ENCODE measurements at regions not wholly inside any gene's neighbourhood (a gene's known extent, or its start where the extent isn't known, plus 50 kb on each side); places are given as distances from the start of the nearest gene placed in this dataset.
"Not testable (repeated sequence)": the region's sequence is repeated elsewhere in the genome, so short reads cannot be mapped to it uniquely, and the experiment has no call there.

GRCh38 chr18:38747153-38747552 lies 1181.6 kb upstream of the CELF4 start:
- H3K27me3 ChIP-seq (ENCODE audit: control insufficient read depth, insufficient read depth, low read length), result no peaks in the 10 kb centered on the region
- H3K4me3 ChIP-seq (ENCODE audit: low read length in 3 of 3), result no peak overlapping the region
- no peak overlapping the region for H3K27ac ChIP-seq (ENCODE audit: low read depth in 2 of 2, low read length in 2 of 2)
- DNase-seq (no peak), FAIRE-seq (no peak)
- H3K4me1 ChIP-seq (ENCODE audit: control insufficient read depth in 2 of 3, insufficient read depth in 2 of 3, low read depth in 1 of 3, low read length in 3 of 3), result no peaks in the 10 kb centered on the region
- TF ChIP-seq CTCF (IDR thresholded peaks at IDR 0.05; ENCODE audit: borderline replicate concordance, extremely low read depth, insufficient read depth), result no peak
- H3K9ac ChIP-seq (ENCODE audit: low read length in 3 of 3), result no peak overlapping the region
- intact Hi-C loops (cut with DNase I), result no loop called here
- H3K36me3 ChIP-seq (ENCODE audit: control insufficient read depth in 2 of 3, insufficient read depth in 3 of 3, low read length in 3 of 3), result no peaks in the 10 kb centered on the region
- H3K9me3 ChIP-seq (ENCODE audit: control insufficient read depth in 2 of 3, insufficient read depth in 1 of 3, low read length in 3 of 3), result no peaks in the 10 kb centered on the region

DNA sequence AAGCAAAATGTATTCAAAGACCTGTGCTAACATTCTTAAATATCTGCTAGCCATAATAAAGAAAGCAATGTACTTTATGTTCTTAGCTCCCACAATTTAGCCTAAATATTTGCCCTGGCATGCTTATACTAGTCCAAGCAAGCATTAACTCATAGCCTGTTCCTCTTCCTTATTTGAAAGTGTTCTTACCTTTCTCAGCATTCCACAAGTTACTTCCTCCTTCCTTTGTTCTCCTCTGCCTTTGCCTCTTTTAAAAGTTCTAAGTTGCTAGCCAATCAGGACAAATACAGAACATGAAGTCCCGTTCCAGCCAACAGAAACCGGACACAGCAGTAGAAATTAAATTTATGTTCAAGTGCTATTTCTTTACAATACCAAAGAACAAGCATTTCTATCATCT lies 1154.6 kb upstream of the CELF4 start:
- H3K27me3 ChIP-seq (ENCODE audit: control insufficient read depth, insufficient read depth, low read length); intact Hi-C loops (cut with DNase I); H3K27ac ChIP-seq (ENCODE audit: low read depth in 2 of 2, low read length in 2 of 2); H3K4me3 ChIP-seq (ENCODE audit: low read length in 3 of 3); FAIRE-seq; H3K4me1 ChIP-seq (ENCODE audit: control insufficient read depth in 2 of 3, insufficient read depth in 2 of 3, low read depth in 1 of 3, low read length in 3 of 3); H3K36me3 ChIP-seq (ENCODE audit: control insufficient read depth in 2 of 3, insufficient read depth in 3 of 3, low read length in 3 of 3); DNase-seq; H3K9ac ChIP-seq (ENCODE audit: low read length in 3 of 3); H3K9me3 ChIP-seq (ENCODE audit: control insufficient read depth in 2 of 3, insufficient read depth in 1 of 3, low read length in 3 of 3): not testable (repeated sequence)

DNA sequence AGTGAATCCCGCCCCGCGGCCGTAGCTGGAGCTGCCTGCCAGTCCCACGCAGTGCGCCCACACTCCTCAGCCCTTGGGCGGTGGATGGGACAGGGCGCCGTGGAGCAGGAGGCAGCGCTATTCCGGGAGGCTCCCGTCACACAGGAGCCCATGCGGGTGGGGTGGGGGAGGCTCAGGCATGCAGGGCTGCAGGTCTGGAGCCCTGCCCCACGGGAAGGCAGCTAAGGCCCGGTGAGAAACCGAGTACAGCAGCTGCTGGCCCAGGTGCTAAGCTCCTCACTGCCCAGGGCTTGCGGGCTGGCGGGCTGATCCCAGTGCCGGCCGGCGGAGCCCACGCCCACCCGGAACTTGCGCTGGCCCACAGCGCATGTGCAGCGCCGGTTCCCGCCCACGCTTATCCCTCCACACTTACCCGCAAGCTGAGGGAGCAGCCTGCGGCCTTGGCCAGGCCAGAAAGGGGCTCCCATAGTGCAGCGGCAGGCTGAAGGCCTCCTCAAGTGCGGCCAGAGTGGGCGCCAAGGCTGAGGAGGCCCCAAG lies 1152.8 kb upstream of the CELF4 start:
- no peak overlapping the region for H3K9ac ChIP-seq (ENCODE audit: low read length in 3 of 3)
- H3K27ac ChIP-seq (ENCODE audit: low read depth in 2 of 2, low read length in 2 of 2), result no peak overlapping the region
- DNase-seq (peak in 1 of 5 donors; percentile 61), FAIRE-seq (no peak)
- H3K36me3 ChIP-seq (ENCODE audit: control insufficient read depth in 2 of 3, insufficient read depth in 3 of 3, low read length in 3 of 3), result no peaks in the 10 kb centered on the region
- TF ChIP-seq CTCF (IDR thresholded peaks at IDR 0.05; ENCODE audit: borderline replicate concordance, extremely low read depth, insufficient read depth), result no peak
- no peaks in the 10 kb centered on the region for H3K9me3 ChIP-seq (ENCODE audit: control insufficient read depth in 2 of 3, insufficient read depth in 1 of 3, low read length in 3 of 3)
- intact Hi-C loops (cut with DNase I), result no loop called here
- H3K4me3 ChIP-seq (ENCODE audit: low read length in 3 of 3), result no peak overlapping the region
- no peaks in the 10 kb centered on the region for H3K27me3 ChIP-seq (ENCODE audit: control insufficient read depth, insufficient read depth, low read length)
- no peaks in the 10 kb centered on the region for H3K4me1 ChIP-seq (ENCODE audit: control insufficient read depth in 2 of 3, insufficient read depth in 2 of 3, low read depth in 1 of 3, low read length in 3 of 3)

- DNase-seq (no peak), FAIRE-seq (no peak)
- H3K27ac ChIP-seq (ENCODE audit: low read depth in 2 of 2, low read length in 2 of 2), result no peak overlapping the region
- no peak overlapping the region for H3K4me3 ChIP-seq (ENCODE audit: low read length in 3 of 3)
- no peak for TF ChIP-seq CTCF (IDR thresholded peaks at IDR 0.05; ENCODE audit: borderline replicate concordance, extremely low read depth, insufficient read depth)
- intact Hi-C loops (cut with DNase I), result no loop called here
- no peaks in the 10 kb centered on the region for H3K9me3 ChIP-seq (ENCODE audit: control insufficient read depth in 2 of 3, insufficient read depth in 1 of 3, low read length in 3 of 3)
- H3K4me1 ChIP-seq (ENCODE audit: control insufficient read depth in 2 of 3, insufficient read depth in 2 of 3, low read depth in 1 of 3, low read length in 3 of 3), result no peaks in the 10 kb centered on the region
- H3K27me3 ChIP-seq (ENCODE audit: control insufficient read depth, insufficient read depth, low read length), result no peaks in the 10 kb centered on the region
- H3K36me3 ChIP-seq (ENCODE audit: control insufficient read depth in 2 of 3, insufficient read depth in 3 of 3, low read length in 3 of 3), result no peaks in the 10 kb centered on the region
- H3K9ac ChIP-seq (ENCODE audit: low read length in 3 of 3), result no peak overlapping the region
These were observed 1143.5 kb upstream of the CELF4 start for GRCh38 chr18:38709122-38709521.
